ENCODE measurements at regions not wholly inside any gene's neighbourhood (a gene's known extent, or its start where the extent isn't known, plus 50 kb on each side); places are given as distances from the start of the nearest gene placed in this dataset.

- no peak overlapping the region for H3K4me3 ChIP-seq (ENCODE audit: low read depth, low read length)
- TF ChIP-seq, protein P1, sequence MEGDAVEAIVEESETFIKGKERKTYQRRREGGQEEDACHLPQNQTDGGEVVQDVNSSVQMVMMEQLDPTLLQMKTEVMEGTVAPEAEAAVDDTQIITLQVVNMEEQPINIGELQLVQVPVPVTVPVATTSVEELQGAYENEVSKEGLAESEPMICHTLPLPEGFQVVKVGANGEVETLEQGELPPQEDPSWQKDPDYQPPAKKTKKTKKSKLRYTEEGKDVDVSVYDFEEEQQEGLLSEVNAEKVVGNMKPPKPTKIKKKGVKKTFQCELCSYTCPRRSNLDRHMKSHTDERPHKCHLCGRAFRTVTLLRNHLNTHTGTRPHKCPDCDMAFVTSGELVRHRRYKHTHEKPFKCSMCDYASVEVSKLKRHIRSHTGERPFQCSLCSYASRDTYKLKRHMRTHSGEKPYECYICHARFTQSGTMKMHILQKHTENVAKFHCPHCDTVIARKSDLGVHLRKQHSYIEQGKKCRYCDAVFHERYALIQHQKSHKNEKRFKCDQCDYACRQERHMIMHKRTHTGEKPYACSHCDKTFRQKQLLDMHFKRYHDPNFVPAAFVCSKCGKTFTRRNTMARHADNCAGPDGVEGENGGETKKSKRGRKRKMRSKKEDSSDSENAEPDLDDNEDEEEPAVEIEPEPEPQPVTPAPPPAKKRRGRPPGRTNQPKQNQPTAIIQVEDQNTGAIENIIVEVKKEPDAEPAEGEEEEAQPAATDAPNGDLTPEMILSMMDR (IDR thresholded peaks at IDR 0.05; ENCODE audit: borderline replicate concordance, insufficient read depth, low read depth, low read length), result no peak
Observed at GRCh38 chr3:193851941-193852674, 259.1 kb downstream of the OPA1 start.

GRCh38 chr3:193852901-193853300, 259.9 kb downstream of the OPA1 start:
- no peak overlapping the region for H3K4me3 ChIP-seq (ENCODE audit: low read depth, low read length)
- TF ChIP-seq, protein P1 (IDR thresholded peaks at IDR 0.05; ENCODE audit: borderline replicate concordance, insufficient read depth, low read depth, low read length), result no peak

- no peak overlapping the region for H3K4me3 ChIP-seq (ENCODE audit: low read depth, low read length)
- TF ChIP-seq, protein P1 (IDR thresholded peaks at IDR 0.05; ENCODE audit: borderline replicate concordance, insufficient read depth, low read depth, low read length), result no peak
Observed at GRCh38 chr3:193853511-193854219, 260.7 kb downstream of the OPA1 start.

- H3K4me3 ChIP-seq (ENCODE audit: low read depth, low read length), result no peak overlapping the region
- TF ChIP-seq, protein P1 (IDR thresholded peaks at IDR 0.05; ENCODE audit: borderline replicate concordance, insufficient read depth, low read depth, low read length), result no peak
Observed at GRCh38 chr3:193857996-193858395, 265.0 kb downstream of the OPA1 start.

DNA sequence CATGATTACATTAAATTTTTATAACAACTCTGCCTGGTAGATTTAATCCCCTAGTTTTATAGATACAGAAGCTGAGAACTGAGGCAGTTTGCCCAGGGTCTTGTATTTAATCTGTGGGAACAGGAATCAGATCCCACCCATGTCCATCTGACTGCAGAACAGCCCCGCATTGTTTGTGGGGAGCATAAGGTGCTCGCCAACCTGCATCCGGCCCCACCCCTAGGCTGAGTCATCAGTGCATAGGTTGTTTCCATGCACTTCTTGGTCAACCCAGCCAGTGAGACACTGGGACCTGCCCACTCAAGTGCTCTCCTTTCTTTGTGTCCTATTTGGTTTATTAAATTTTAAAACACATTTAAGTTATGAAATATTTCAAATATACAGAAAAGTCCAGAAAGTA, 266.2 kb downstream of the OPA1 start:
- TF ChIP-seq, protein P1 (IDR thresholded peaks at IDR 0.05; ENCODE audit: borderline replicate concordance, insufficient read depth, low read depth, low read length), result no peak
- no peak overlapping the region for H3K4me3 ChIP-seq (ENCODE audit: low read depth, low read length)

DNA sequence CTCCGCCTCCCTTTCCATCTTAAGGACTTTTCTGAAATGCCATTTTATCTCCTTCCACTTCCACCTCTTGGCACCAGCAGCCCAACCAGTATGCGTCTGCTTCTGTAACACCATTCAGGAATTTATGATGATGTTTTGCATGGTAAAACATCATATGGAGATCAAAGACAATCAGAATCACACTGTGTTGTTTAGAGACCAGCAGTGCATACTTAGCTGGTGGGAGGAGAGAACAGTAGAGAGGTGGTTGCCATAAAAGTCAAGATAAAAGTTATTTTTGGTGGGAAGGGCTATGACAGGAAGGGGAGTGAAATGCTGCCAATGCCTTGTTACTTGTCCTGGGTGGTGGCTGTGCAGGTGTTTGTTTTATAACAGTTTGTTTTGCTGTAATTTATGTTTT, 268.0 kb downstream of the OPA1 start:
- TF ChIP-seq, protein P1 (IDR thresholded peaks at IDR 0.05; ENCODE audit: borderline replicate concordance, insufficient read depth, low read depth, low read length), result no peak
- no peak overlapping the region for H3K4me3 ChIP-seq (ENCODE audit: low read depth, low read length)

DNA sequence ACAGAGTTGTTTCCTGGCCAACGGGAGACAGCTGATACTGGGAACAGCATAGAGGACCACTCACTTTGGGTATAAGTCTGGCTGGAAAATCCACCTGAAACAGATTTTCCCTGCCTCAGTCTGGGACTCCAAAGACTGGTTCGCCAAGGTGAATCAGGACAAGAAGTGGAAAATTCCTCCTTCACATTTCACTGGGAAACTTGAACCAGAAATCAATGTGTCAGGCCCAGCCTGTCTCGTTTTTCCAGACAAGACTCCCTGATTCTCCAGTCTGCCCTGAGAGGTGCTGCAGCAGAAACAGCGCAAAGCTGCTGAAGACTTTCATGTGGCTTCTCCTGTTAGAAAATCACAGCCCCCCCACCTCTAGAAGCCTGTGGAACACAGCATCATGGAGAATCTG, 269.8 kb downstream of the OPA1 start:
- no peak overlapping the region for H3K4me3 ChIP-seq (ENCODE audit: low read depth, low read length)
- TF ChIP-seq, protein P1 (IDR thresholded peaks at IDR 0.05; ENCODE audit: borderline replicate concordance, insufficient read depth, low read depth, low read length), result no peak
